SH-SY5Y (cell line): ENCODE measurements at regions not wholly inside any gene's neighbourhood (a gene's known extent, or its start where the extent isn't known, plus 50 kb on each side); places are given as distances from the start of the nearest gene placed in this dataset.

Experiments
- GATA2 ChIP-seq: IDR thresholded peaks from 2 replicates; pipeline ENCODE4 v1.6.1; 2011; ENCODE audit warnings: mild to moderate bottlenecking, low read depth, low read length
- GATA3 ChIP-seq: IDR thresholded peaks from 2 replicates; pipeline ENCODE4 v1.6.1; 2011; ENCODE audit warnings: low read depth, mild to moderate bottlenecking, low read length, moderate library complexity

GRCh38 chr5:116892993-116893392 lies 318.4 kb upstream of the SEMA6A start:
- TF ChIP-seq GATA3 = no peak
- no peak for TF ChIP-seq GATA2

- no peak for TF ChIP-seq GATA3
- TF ChIP-seq GATA2 = no peak
Observed at GRCh38 chr5:116887104-116887503, 312.5 kb upstream of the SEMA6A start.

GRCh38 chr5:116885825-116886224 lies 311.2 kb upstream of the SEMA6A start:
- no peak for TF ChIP-seq GATA3
- TF ChIP-seq GATA2 = no peak

GRCh38 chr5:116883875-116884274 lies 309.3 kb upstream of the SEMA6A start:
- TF ChIP-seq GATA2 (no peak), GATA3 (no peak)

- TF ChIP-seq GATA3 (no peak), GATA2 (no peak)
Observed at GRCh38 chr5:116881921-116882531, 307.4 kb upstream of the SEMA6A start.

GRCh38 chr5:116880601-116881000 lies 306.0 kb upstream of the SEMA6A start:
- TF ChIP-seq GATA2 (no peak), GATA3 (no peak)

- TF ChIP-seq GATA2 (no peak), GATA3 (no peak)
Observed at GRCh38 chr5:116880150-116880549, 305.5 kb upstream of the SEMA6A start.

- TF ChIP-seq GATA3 (no peak), GATA2 (no peak)
Observed at GRCh38 chr5:116876240-116876840, 301.7 kb upstream of the SEMA6A start.

GRCh38 chr5:116872986-116873385 lies 298.4 kb upstream of the SEMA6A start:
- TF ChIP-seq GATA2 (no peak), GATA3 (no peak)

- TF ChIP-seq GATA3 (no peak), GATA2 (no peak)
Observed at GRCh38 chr5:116872486-116872885, 297.9 kb upstream of the SEMA6A start.

- TF ChIP-seq GATA3 = no peak
- TF ChIP-seq GATA2 = no peak
Observed at GRCh38 chr5:116865651-116866050, 291.0 kb upstream of the SEMA6A start.

GRCh38 chr5:116864838-116865190 lies 290.2 kb upstream of the SEMA6A start:
- no peak for TF ChIP-seq GATA2
- no peak for TF ChIP-seq GATA3

- no peak for TF ChIP-seq GATA3
- TF ChIP-seq GATA2 = peak; percentile 80
Observed at GRCh38 chr5:116864157-116864837, 289.7 kb upstream of the SEMA6A start.

- no peak for TF ChIP-seq GATA2
- no peak for TF ChIP-seq GATA3
Observed at GRCh38 chr5:116862632-116863455, 288.2 kb upstream of the SEMA6A start.
